ENCODE measurements at regions not wholly inside any gene's neighbourhood (a gene's known extent, or its start where the extent isn't known, plus 50 kb on each side); places are given as distances from the start of the nearest gene placed in this dataset.

GRCh38 chr2:35831385-35831784 lies 524.2 kb upstream of the CRIM1 start:
- Histone ChIP-seq H3K9me3 (ENCODE audit: low read length) (no peaks in the 10 kb centered on the region), H3K36me3 (ENCODE audit: low read depth, low read length) (no peaks in the 10 kb centered on the region), H3K27me3 (ENCODE audit: low read length) (peaks cover 11% of the 10 kb centered on the region; the same call in 1 of the 2 replicates), H3F3A (ENCODE audit: low read length, unreplicated experiment) (no peaks in the 10 kb centered on the region), H3K79me2 (ENCODE audit: low read length) (no peaks in the 10 kb centered on the region), H4K20me1 (ENCODE audit: low read length) (no peaks in the 10 kb centered on the region), H3K9ac (ENCODE audit: low read length) (no peak overlapping the region), H2AFZ (ENCODE audit: low read length) (no peak overlapping the region), H3K4me1 (ENCODE audit: insufficient read depth, low read length) (no peaks in the 10 kb centered on the region), H3K4me3 (ENCODE audit: low read length) (no peak overlapping the region), H3K4me2 (ENCODE audit: low read length) (no peak overlapping the region), H3K9me2 (replicated peaks; ENCODE audit: low read length) (no peaks in the 10 kb centered on the region), H3K27ac (ENCODE audit: low read length) (no peak overlapping the region)
- TF ChIP-seq EZH2phosphoT487 (IDR thresholded peaks at IDR 0.05; ENCODE audit: borderline replicate concordance, low read length) (no peak), EZH2 (IDR thresholded peaks at IDR 0.05; ENCODE audit: low read length, unreplicated experiment) (no peak)
- TF ChIP-seq, protein P1, sequence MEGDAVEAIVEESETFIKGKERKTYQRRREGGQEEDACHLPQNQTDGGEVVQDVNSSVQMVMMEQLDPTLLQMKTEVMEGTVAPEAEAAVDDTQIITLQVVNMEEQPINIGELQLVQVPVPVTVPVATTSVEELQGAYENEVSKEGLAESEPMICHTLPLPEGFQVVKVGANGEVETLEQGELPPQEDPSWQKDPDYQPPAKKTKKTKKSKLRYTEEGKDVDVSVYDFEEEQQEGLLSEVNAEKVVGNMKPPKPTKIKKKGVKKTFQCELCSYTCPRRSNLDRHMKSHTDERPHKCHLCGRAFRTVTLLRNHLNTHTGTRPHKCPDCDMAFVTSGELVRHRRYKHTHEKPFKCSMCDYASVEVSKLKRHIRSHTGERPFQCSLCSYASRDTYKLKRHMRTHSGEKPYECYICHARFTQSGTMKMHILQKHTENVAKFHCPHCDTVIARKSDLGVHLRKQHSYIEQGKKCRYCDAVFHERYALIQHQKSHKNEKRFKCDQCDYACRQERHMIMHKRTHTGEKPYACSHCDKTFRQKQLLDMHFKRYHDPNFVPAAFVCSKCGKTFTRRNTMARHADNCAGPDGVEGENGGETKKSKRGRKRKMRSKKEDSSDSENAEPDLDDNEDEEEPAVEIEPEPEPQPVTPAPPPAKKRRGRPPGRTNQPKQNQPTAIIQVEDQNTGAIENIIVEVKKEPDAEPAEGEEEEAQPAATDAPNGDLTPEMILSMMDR (conservative IDR thresholded peaks at IDR 0.05; ENCODE audit: low read depth, low read length), result no peak
- POLR2A ChIA-PET (ENCODE audit: unreplicated experiment), result no interaction called here
- no TSS peak for BruUV-seq (replicated peaks)
- DNase-seq (no peak), ATAC-seq (no peak)
- CTCF ChIA-PET, result no interaction called here
- intact Hi-C loops (cut with micrococcal nuclease), result no loop called here

DNA sequence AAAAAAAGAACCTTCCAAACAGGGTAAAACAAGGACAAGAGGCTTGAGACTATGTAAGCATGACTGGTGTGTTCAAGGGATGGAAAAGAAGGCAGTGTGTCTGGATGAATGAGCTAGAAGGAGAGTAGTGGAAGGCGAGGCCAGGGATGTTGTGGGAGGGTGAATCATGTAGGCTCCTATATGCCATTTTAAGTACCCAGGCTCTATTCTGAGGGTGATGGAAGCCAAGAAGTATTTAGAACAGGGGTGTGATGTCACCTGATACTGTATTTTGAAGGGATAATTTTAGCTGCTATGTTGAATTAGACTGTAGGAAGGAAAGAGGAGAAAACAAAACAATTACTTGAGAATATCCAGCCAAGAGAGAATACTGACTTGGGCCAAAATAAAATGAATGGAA lies 524.7 kb upstream of the CRIM1 start:
- no peaks in the 10 kb centered on the region for H3K79me2 ChIP-seq (ENCODE audit: low read length)
- no peak overlapping the region for H3K4me3 ChIP-seq (ENCODE audit: low read length)
- no TSS peak for BruUV-seq (replicated peaks)
- no peak for TF ChIP-seq EZH2phosphoT487 (IDR thresholded peaks at IDR 0.05; ENCODE audit: borderline replicate concordance, low read length)
- intact Hi-C loops (cut with micrococcal nuclease), result no loop called here
- H3K4me2 ChIP-seq (ENCODE audit: low read length), result no peak overlapping the region
- DNase-seq (no peak), ATAC-seq (no peak)
- H3K9ac ChIP-seq (ENCODE audit: low read length), result no peak overlapping the region
- H3K27me3 ChIP-seq (ENCODE audit: low read length), result peaks cover 16% of the 10 kb centered on the region; the same call in 1 of the 2 replicates
- ChIA-PET CTCF (no interaction called here), POLR2A (ENCODE audit: unreplicated experiment) (no interaction called here)
- no peaks in the 10 kb centered on the region for H3K36me3 ChIP-seq (ENCODE audit: low read depth, low read length)
- H3K9me3 ChIP-seq (ENCODE audit: low read length), result no peaks in the 10 kb centered on the region
- H3K27ac ChIP-seq (ENCODE audit: low read length), result no peak overlapping the region
- no peak overlapping the region for H2AFZ ChIP-seq (ENCODE audit: low read length)
- no peaks in the 10 kb centered on the region for H3K9me2 ChIP-seq (replicated peaks; ENCODE audit: low read length)
- no peaks in the 10 kb centered on the region for H3F3A ChIP-seq (ENCODE audit: low read length, unreplicated experiment)
- no peaks in the 10 kb centered on the region for H4K20me1 ChIP-seq (ENCODE audit: low read length)
- H3K4me1 ChIP-seq (ENCODE audit: insufficient read depth, low read length), result no peaks in the 10 kb centered on the region

DNA sequence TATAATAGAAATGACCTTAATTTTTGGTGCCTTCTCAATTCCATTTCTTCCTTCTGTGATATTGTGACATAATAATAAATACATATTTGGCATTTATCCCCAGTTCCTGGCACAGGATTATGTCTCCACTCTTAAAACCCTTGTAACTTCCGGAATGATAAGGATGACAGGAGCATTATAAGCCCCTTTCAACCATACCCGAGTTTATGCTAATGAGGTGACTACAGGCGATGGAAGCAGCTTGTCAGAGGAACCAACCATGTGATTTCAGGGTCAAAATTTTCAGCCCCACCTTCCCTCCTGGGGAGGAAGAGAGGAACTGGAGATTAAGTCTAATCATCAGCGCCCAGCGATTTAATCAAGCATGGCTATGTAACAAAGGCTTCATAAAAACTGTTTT lies 528.5 kb upstream of the CRIM1 start:
- Histone ChIP-seq H3K4me2 (ENCODE audit: low read length) (no peak overlapping the region), H3K9me2 (replicated peaks; ENCODE audit: low read length) (no peaks in the 10 kb centered on the region), H3K9me3 (ENCODE audit: low read length) (0 out of 2 replicates have a peak, but pooled peaks cover 3% of the 10 kb centered on the region), H3K27me3 (ENCODE audit: low read length) (peaks cover 37% of the 10 kb centered on the region; the same call in 1 of the 2 replicates), H3K4me1 (ENCODE audit: insufficient read depth, low read length) (no peaks in the 10 kb centered on the region), H3F3A (ENCODE audit: low read length, unreplicated experiment) (no peaks in the 10 kb centered on the region), H3K36me3 (ENCODE audit: low read depth, low read length) (no peaks in the 10 kb centered on the region), H3K9ac (ENCODE audit: low read length) (no peak overlapping the region), H2AFZ (ENCODE audit: low read length) (no peak overlapping the region), H3K27ac (ENCODE audit: low read length) (no peak overlapping the region), H3K4me3 (ENCODE audit: low read length) (no peak overlapping the region), H3K79me2 (ENCODE audit: low read length) (no peaks in the 10 kb centered on the region), H4K20me1 (ENCODE audit: low read length) (no peaks in the 10 kb centered on the region)
- no TSS peak for BruUV-seq (replicated peaks)
- DNase-seq (no peak), ATAC-seq (no peak)
- ChIA-PET CTCF (no interaction called here), POLR2A (ENCODE audit: unreplicated experiment) (no interaction called here)
- intact Hi-C loops (cut with micrococcal nuclease), result no loop called here
- TF ChIP-seq EZH2 (IDR thresholded peaks at IDR 0.05; ENCODE audit: low read length, unreplicated experiment) (no peak), EZH2phosphoT487 (IDR thresholded peaks at IDR 0.05; ENCODE audit: borderline replicate concordance, low read length) (no peak)
- TF ChIP-seq, protein P1 (conservative IDR thresholded peaks at IDR 0.05; ENCODE audit: low read depth, low read length), result no peak
